MM.1S (cell line): ENCODE measurements at regions not wholly inside any gene's neighbourhood (a gene's known extent, or its start where the extent isn't known, plus 50 kb on each side); places are given as distances from the start of the nearest gene placed in this dataset.

Source experiments
- DNase-seq: peaks from one replicate; pipeline ENCODE4 v3.0.0-alpha.2; 2015
- H2AFZ ChIP-seq: fragments of 300-600 bp; sonication (generic); 2 replicates; pipeline ENCODE4 v1.6.0; 2016; ENCODE audit warnings: antibody characterized with exemption, low read length
- H3F3A ChIP-seq: fragments of 300-600 bp; sonication (generic); 2 replicates; pipeline ENCODE4 v1.6.1; 2016; ENCODE audit warnings: mild to moderate bottlenecking, antibody characterized with exemption, low read length, moderate library complexity, mixed read lengths; ENCODE audit not compliant: insufficient read depth
- H3K27ac ChIP-seq: fragments of 300-600 bp; sonication (generic); 2 replicates; pipeline ENCODE4 v1.5.1; 2016; ENCODE audit warnings: mild to moderate bottlenecking, low read length
- H3K27me3 ChIP-seq: fragments of 300-600 bp; sonication (generic); replicated peaks from 2 replicates; pipeline ENCODE4 v1.6.0; 2016; ENCODE audit warnings: low read length; ENCODE audit not compliant: insufficient read depth
- H3K36me3 ChIP-seq: fragments of 300-600 bp; sonication (generic); replicated peaks from 2 replicates; pipeline ENCODE4 v1.6.1; 2016; ENCODE audit warnings: mild to moderate bottlenecking, low read length, mixed read lengths; ENCODE audit not compliant: insufficient read depth
- H3K4me1 ChIP-seq: fragments of 300-600 bp; sonication (generic); 2 replicates; pipeline ENCODE4 v1.6.1; 2016; ENCODE audit warnings: low read length, mixed read lengths
- H3K4me2 ChIP-seq: fragments of 300-600 bp; sonication (generic); 2 replicates; pipeline ENCODE4 v1.6.0; 2016; ENCODE audit warnings: low read depth, low read length
- H3K4me3 ChIP-seq: fragments of 300-600 bp; sonication (generic); 2 replicates; pipeline ENCODE4 v1.5.1; 2016; ENCODE audit warnings: low read length, mixed read lengths
- H3K79me2 ChIP-seq: fragments of 300-600 bp; sonication (generic); 2 replicates; pipeline ENCODE4 v1.6.1; 2016; ENCODE audit warnings: mixed run types, low read length, mixed read lengths
- H3K9ac ChIP-seq: fragments of 300-600 bp; sonication (generic); 2 replicates; pipeline ENCODE4 v1.6.1; 2016; ENCODE audit warnings: low read length, mixed read lengths
- H3K9me2 ChIP-seq: fragments of 300-600 bp; sonication (generic); replicated peaks from 2 replicates; pipeline ENCODE4 v1.6.1; 2016; ENCODE audit warnings: mild to moderate bottlenecking, low read length, mixed read lengths; ENCODE audit not compliant: insufficient read depth
- H3K9me3 ChIP-seq: fragments of 300-600 bp; sonication (generic); replicated peaks from 2 replicates; pipeline ENCODE4 v1.6.1; 2016; ENCODE audit warnings: mild to moderate bottlenecking, low read length, mixed read lengths; ENCODE audit not compliant: insufficient read depth
- H4K20me1 ChIP-seq: fragments of 300-600 bp; sonication (generic); 2 replicates; pipeline ENCODE4 v1.6.1; 2016; ENCODE audit warnings: mild to moderate bottlenecking, low read length, moderate library complexity, mixed read lengths; ENCODE audit not compliant: insufficient read depth
- CTCF ChIP-seq: fragments of 300-600 bp; sonication (generic); IDR thresholded peaks from 2 replicates; pipeline ENCODE4 v1.5.1; 2016; ENCODE audit warnings: antibody characterized with exemption, low read length, mixed read lengths
- EZH2 ChIP-seq: fragments of 300-600 bp; sonication (generic); optimal IDR thresholded peaks from 2 replicates; pipeline ENCODE3; 2017; ENCODE audit warnings: low read depth, mild to moderate bottlenecking, antibody characterized with exemption, low read length, mixed read lengths
- EZH2phosphoT487 ChIP-seq: fragments of 300-600 bp; sonication (generic); IDR thresholded peaks from 2 replicates; pipeline ENCODE4 v1.6.1; 2018; ENCODE audit warnings: antibody characterized with exemption, low read length

- H2AFZ ChIP-seq, result no peak overlapping the region
- H3K9ac ChIP-seq, result no peak overlapping the region
- H3K79me2 ChIP-seq, result no peaks in the 10 kb centered on the region
- TF ChIP-seq EZH2phosphoT487 (no peak), EZH2 (no peak), CTCF (no peak)
- no peak overlapping the region for H3K27ac ChIP-seq
- H3K4me1 ChIP-seq, result no peaks in the 10 kb centered on the region
- H3K27me3 ChIP-seq, result no peaks in the 10 kb centered on the region
- no peaks in the 10 kb centered on the region for H3K36me3 ChIP-seq
- no peaks in the 10 kb centered on the region for H3K9me3 ChIP-seq
- no peaks in the 10 kb centered on the region for H3K9me2 ChIP-seq
- no peaks in the 10 kb centered on the region for H4K20me1 ChIP-seq
- DNase-seq, result no peak
- no peak overlapping the region for H3K4me2 ChIP-seq
- H3K4me3 ChIP-seq, result no peak overlapping the region
- H3F3A ChIP-seq, result no peaks in the 10 kb centered on the region
Measured at GRCh38 chr4:36676139-36677050, 395.0 kb downstream of the DTHD1 start.

- Histone ChIP-seq H3K9ac (no peak overlapping the region), H3K79me2 (no peaks in the 10 kb centered on the region), H3K4me1 (no peaks in the 10 kb centered on the region), H3K4me3 (no peak overlapping the region), H3K27ac (no peak overlapping the region), H3K27me3 (no peaks in the 10 kb centered on the region), H3K36me3 (no peaks in the 10 kb centered on the region), H2AFZ (no peak overlapping the region), H3K9me3 (no peaks in the 10 kb centered on the region), H3K4me2 (no peak overlapping the region), H3F3A (no peaks in the 10 kb centered on the region), H3K9me2 (no peaks in the 10 kb centered on the region), H4K20me1 (no peaks in the 10 kb centered on the region)
- TF ChIP-seq EZH2phosphoT487, result no peak
- TF ChIP-seq EZH2, result no peak
- TF ChIP-seq CTCF, result no peak
- DNase-seq, result no peak
Measured at GRCh38 chr4:36677112-36677511, 395.7 kb downstream of the DTHD1 start.

GRCh38 chr4:36677874-36678273 is 396.5 kb downstream of the DTHD1 start:
- Histone ChIP-seq H3K79me2 (no peaks in the 10 kb centered on the region), H3F3A (no peaks in the 10 kb centered on the region), H3K9me3 (no peaks in the 10 kb centered on the region), H3K4me3 (no peak overlapping the region), H3K27ac (no peak overlapping the region), H4K20me1 (no peaks in the 10 kb centered on the region), H3K9me2 (no peaks in the 10 kb centered on the region), H2AFZ (no peak overlapping the region), H3K36me3 (no peaks in the 10 kb centered on the region), H3K27me3 (no peaks in the 10 kb centered on the region), H3K9ac (no peak overlapping the region), H3K4me1 (no peaks in the 10 kb centered on the region), H3K4me2 (no peak overlapping the region)
- TF ChIP-seq EZH2phosphoT487 (no peak), EZH2 (no peak), CTCF (no peak)
- no peak for DNase-seq
